ENCODE measurements at regions not wholly inside any gene's neighbourhood (a gene's known extent, or its start where the extent isn't known, plus 50 kb on each side); places are given as distances from the start of the nearest gene placed in this dataset.

- peaks cover 17% of the 10 kb centered on the region for H3K9me3 Mint-ChIP-seq
- H3K27ac Mint-ChIP-seq: no peak overlapping the region
- no peak for TF ChIP-seq CTCF (IDR thresholded peaks at IDR 0.05)
- no peak for DNase-seq
- no peaks in the 10 kb centered on the region for H3K4me1 Mint-ChIP-seq
- peaks cover 6% of the 10 kb centered on the region for H3K27me3 Mint-ChIP-seq (ENCODE audit: low read depth, poor library complexity)
- H3K4me3 Mint-ChIP-seq: no peak overlapping the region
- no peaks in the 10 kb centered on the region for H3K36me3 Mint-ChIP-seq (ENCODE audit: low read depth)
Measured at GRCh38 chr7:16167526-16167925, 253.8 kb downstream of the CRPPA start.

- H3K4me1 Mint-ChIP-seq: no peaks in the 10 kb centered on the region
- H3K36me3 Mint-ChIP-seq (ENCODE audit: low read depth): peaks cover 6% of the 10 kb centered on the region
- peaks cover 2% of the 10 kb centered on the region for H3K27me3 Mint-ChIP-seq (ENCODE audit: low read depth, poor library complexity)
- no peak for DNase-seq
- TF ChIP-seq CTCF (IDR thresholded peaks at IDR 0.05): no peak
- peaks cover 40% of the 10 kb centered on the region for H3K9me3 Mint-ChIP-seq
- no peak overlapping the region for H3K4me3 Mint-ChIP-seq
- H3K27ac Mint-ChIP-seq: no peak overlapping the region
Measured at GRCh38 chr7:16144361-16144760, 277.0 kb downstream of the CRPPA start.

- DNase-seq: no peak
- H3K9me3 Mint-ChIP-seq: no peaks in the 10 kb centered on the region
- no peak for TF ChIP-seq CTCF (IDR thresholded peaks at IDR 0.05)
- no peaks in the 10 kb centered on the region for H3K27me3 Mint-ChIP-seq (ENCODE audit: low read depth, poor library complexity)
- no peak overlapping the region for H3K27ac Mint-ChIP-seq
- H3K4me1 Mint-ChIP-seq: no peaks in the 10 kb centered on the region
- H3K4me3 Mint-ChIP-seq: no peak overlapping the region
- H3K36me3 Mint-ChIP-seq (ENCODE audit: low read depth): no peaks in the 10 kb centered on the region
Measured at GRCh38 chr7:16137944-16138343, 283.4 kb downstream of the CRPPA start.

GRCh38 chr7:16136896-16137295 lies 284.4 kb downstream of the CRPPA start:
- no peaks in the 10 kb centered on the region for H3K27me3 Mint-ChIP-seq (ENCODE audit: low read depth, poor library complexity)
- H3K4me3 Mint-ChIP-seq: no peak overlapping the region
- no peak for DNase-seq
- H3K4me1 Mint-ChIP-seq: no peaks in the 10 kb centered on the region
- no peak overlapping the region for H3K27ac Mint-ChIP-seq
- TF ChIP-seq CTCF (IDR thresholded peaks at IDR 0.05): no peak
- no peaks in the 10 kb centered on the region for H3K9me3 Mint-ChIP-seq
- no peaks in the 10 kb centered on the region for H3K36me3 Mint-ChIP-seq (ENCODE audit: low read depth)

GRCh38 chr7:16135658-16136057 lies 285.7 kb downstream of the CRPPA start:
- H3K9me3 Mint-ChIP-seq: no peaks in the 10 kb centered on the region
- H3K4me1 Mint-ChIP-seq: no peaks in the 10 kb centered on the region
- no peaks in the 10 kb centered on the region for H3K27me3 Mint-ChIP-seq (ENCODE audit: low read depth, poor library complexity)
- DNase-seq: no peak
- TF ChIP-seq CTCF (IDR thresholded peaks at IDR 0.05): no peak
- no peak overlapping the region for H3K27ac Mint-ChIP-seq
- H3K36me3 Mint-ChIP-seq (ENCODE audit: low read depth): no peaks in the 10 kb centered on the region
- no peak overlapping the region for H3K4me3 Mint-ChIP-seq

GRCh38 chr7:16130111-16131110 lies 290.9 kb downstream of the CRPPA start:
- Mint-ChIP-seq H3K4me1 (peaks cover 10% of the 10 kb centered on the region), H3K36me3 (ENCODE audit: low read depth) (no peaks in the 10 kb centered on the region), H3K4me3 (no peak overlapping the region), H3K9me3 (peaks cover 7% of the 10 kb centered on the region), H3K27me3 (ENCODE audit: low read depth, poor library complexity) (no peaks in the 10 kb centered on the region), H3K27ac (no peak overlapping the region)
- no peak for DNase-seq
- TF ChIP-seq CTCF (IDR thresholded peaks at IDR 0.05): no peak
